HS-5 (cell line): ENCODE measurements at regions not wholly inside any gene's neighbourhood (a gene's known extent, or its start where the extent isn't known, plus 50 kb on each side); places are given as distances from the start of the nearest gene placed in this dataset.
A peak's percentile ranks its signal among the peaks of the same experiment; 100 is the strongest.
"Not testable (repeated sequence)": the region's sequence is repeated elsewhere in the genome, so short reads cannot be mapped to it uniquely, and the experiment has no call there.

ENCODE experiments used
- DNase-seq: peaks from one replicate; pipeline ENCODE4 v3.0.0-alpha.2; 2012; ENCODE audit warnings: low read depth

DNA sequence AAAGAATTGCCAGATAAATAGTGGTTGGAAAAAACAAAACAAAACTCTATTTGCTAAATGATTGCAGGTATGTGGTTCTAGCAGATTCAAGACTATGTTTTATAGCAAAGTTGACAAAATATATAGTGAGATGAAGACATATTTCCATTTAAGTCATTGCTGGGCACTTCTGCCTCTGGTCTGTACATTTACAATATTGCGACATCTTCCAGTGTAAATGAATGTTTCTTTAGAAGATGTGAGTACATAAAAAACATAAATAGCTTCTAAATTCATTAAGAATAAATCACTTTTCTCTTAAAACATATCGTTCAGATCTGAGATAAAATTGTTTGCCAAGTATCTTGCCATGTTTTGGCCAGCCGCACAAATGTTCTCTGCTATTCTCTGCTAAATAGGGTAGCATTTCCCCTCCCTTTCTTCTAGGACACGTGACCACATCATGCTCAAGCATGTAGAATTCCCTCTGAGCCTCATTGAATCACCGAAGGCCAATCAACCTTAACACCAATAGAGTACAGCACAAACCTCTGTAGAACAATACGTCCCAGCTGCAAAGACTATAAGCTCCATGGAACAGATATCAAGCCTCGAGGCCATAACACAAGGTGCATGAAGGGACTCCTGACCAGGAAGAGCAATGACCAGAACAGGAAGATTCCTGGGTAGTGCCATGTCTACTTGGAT lies 1173.3 kb downstream of the GATA3 start:
- no peak for DNase-seq

- peak; percentile 2 for DNase-seq
Observed at GRCh38 chr10:9228771-9229170, 1174.3 kb downstream of the GATA3 start.

- no peak for DNase-seq
Observed at GRCh38 chr10:9229702-9230244, 1175.3 kb downstream of the GATA3 start.

DNA sequence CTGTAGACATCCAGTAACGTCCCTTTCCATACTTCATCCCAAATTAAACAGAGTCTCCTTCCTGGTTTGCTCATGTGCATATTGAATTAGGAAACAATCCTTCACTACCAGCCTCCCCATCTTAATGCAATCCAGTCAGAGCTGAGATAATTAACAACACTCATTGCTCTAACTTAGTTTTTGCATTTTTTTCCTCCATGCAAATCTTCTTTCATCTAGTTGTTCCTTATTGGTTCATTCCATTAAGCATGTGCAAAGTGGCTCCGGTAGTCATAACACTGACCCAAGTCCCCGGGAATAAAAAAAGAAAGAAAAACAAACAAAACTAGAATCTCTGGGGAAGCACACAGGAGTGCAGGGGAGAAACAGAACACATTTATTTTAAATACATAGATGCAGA lies 1176.1 kb downstream of the GATA3 start:
- DNase-seq = no peak

GRCh38 chr10:9234191-9234590 lies 1179.7 kb downstream of the GATA3 start:
- DNase-seq = no peak

DNA sequence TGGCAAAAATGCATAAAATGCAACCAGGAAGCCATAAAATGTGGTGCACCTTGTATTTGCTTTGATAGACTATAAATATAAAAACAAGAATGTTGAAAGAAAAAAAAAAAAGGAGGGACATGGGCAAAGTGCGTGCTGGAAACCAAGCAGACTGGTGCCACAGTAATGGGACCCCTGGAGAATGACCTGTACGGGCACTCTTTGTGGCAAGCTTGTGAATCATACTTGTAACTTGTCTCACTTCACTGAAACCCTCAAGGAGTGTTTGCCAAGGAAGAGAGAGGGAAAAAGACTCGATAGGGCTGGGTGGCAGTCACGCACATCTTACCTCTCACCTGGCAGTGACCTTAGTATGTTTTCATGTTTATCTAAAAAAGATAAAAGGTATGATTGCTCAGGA lies 1183.6 kb downstream of the GATA3 start:
- DNase-seq = no peak

GRCh38 chr10:9239298-9239697 lies 1184.8 kb downstream of the GATA3 start:
- no peak for DNase-seq

DNA sequence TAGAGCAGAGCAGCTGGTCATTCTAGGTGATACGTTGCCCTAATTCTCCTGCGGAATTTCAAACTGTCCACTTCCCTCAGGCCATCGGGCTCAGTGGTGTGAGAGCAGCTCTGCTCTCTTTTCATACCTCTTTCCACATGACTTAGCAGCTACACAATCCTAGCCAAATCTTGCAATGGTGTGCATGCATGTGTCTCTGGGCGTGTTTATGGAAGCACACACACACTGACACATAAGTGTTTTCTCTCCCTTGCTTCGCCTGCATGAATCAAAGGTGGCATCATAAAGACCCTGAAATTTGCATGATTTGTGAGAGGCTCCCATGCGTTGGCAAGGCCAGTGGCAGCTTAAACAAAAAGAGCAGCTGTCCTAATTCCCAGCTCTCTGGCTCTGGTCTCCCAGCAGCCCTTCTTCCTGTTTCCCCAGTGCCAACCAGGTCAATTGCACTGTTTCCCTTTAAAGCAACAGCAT lies 1189.5 kb downstream of the GATA3 start:
- DNase-seq = no peak

DNA sequence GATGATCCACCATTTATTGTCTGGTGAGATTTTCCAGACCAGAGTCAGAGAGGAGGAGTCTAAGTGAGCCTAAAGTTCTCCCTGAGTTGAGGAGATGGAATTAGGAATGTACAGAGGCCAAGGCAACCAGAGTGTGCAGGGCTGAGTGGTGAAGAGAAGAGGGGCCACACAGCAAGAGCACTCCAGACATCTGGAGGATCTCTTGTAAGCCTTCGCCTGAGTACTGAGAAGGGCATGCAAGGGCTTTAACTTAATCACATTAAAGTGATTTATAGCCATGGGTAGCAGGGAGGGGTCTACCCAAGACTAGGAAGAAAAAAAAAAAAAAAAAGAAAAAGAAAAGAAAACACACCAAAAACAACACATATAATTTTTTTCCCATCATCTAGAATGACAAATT lies 1190.4 kb downstream of the GATA3 start:
- DNase-seq = no peak

DNA sequence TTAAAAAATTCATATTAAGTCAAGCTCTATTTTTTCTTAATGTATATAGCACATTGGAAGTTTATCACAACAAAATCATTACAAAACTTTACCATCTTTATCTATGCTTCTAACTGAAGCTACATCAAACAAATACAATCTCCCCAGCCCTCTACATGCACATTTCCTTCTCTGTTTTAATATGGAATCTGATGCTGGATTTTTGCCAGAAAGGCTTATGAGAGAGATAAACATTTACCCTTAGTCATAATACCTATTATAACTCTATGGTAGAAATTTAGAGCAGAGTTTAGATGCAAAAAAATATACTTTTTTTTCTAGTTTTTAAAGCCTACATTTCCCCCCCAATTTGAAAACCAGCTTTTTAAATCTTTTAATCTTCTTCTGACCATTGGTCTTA lies 1198.6 kb downstream of the GATA3 start:
- DNase-seq = peak; percentile 5

DNA sequence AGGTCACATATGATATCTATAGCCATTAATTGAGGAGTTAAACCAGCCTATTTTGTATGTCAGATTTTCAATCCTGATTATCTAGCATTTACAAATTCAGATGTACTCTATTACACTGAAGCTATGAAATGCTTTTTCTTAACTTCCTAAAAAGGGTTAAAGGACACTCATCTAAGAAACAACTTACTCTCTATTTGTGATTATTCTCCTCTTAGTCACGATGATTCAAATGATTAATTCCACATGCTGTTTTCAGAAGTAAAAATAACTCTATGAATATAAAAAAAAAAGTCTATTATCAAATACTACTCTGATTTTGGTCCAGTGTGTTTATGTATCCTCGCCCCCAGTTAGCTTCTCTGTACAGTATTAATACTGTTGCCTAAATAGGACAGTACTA lies 1199.9 kb downstream of the GATA3 start:
- DNase-seq = peak; percentile 37

DNA sequence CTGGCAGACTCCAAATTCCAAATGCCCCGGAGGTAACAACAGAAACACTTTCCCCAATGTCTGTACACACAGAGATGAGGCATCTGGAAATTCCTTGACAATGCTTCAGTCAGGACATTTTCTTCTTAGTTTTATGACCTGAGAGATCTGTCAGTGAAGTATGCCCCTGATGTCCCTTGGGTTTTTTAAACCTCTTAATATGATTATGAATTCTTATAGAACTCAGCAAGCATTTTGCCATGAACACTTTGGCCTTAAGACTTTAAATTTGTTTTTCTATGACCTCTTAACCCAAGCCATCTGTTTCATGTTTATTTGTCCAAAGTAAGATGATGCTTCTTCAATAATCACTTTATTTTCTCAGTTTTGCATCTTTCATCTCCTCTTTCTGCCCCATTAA lies 1206.2 kb downstream of the GATA3 start:
- no peak for DNase-seq

- no peak for DNase-seq
Observed at GRCh38 chr10:9262770-9263169, 1208.3 kb downstream of the GATA3 start.

- no peak for DNase-seq
Observed at GRCh38 chr10:9268176-9268575, 1213.7 kb downstream of the GATA3 start.

DNA sequence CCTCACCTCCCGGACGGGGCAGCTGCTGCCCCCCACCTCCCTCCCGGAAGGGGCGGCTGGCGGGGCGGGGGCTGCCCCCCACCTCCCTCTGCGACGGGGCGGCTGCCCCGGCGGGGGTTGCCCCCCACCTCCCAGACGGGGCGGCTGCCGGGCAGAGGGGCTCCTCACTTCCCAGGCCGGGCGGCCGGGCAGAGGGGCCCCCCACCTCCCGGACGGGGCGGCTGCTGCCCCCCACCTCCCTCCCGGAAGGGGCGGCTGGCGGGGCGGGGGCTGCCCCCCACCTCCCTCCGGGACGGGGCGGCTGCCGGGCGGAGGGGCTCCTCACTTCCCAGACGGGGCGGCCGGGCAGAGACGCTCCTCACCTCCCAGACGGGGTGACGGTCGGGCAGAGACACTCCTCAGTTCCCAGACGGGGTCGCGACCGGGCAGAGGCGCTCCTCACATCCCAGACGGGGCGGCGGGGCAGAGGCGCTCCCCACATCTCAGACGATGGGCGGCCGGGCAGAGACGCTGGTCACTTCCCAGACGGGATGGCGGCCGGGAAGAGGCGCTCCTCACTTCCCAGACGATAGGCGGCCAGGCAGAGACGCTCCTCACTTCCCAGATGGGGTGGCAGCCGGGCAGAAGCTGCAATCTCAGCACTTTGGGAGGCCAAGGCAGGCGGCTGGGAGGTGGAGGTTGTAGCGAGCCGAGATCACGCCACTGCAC lies 1218.8 kb downstream of the GATA3 start:
- DNase-seq = not testable (repeated sequence)

DNA sequence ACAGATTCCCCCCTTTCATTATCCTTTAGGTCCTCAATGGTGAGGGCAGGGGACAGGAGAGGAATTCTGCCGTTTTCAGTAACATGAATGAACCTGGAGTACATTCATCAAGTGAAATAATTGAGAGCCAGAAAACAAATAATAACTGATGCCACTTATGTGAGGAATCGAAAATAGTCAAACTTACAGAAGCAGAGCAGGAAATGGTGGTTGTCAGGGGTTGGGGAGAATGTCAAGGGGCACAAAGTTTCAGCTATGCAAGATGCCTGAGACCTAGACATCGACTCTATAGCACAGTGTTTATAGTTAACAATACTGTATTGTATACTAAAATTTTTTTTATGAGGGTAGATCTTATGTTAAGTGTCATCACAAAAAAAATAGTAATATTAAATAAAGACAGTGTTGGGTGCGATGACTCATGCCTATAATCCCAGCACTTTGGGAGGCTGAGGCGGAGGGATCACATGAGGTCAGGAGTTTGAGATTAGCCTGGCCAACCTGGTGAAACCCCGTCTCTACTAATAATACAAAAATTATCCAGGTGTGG lies 1219.8 kb downstream of the GATA3 start:
- no peak for DNase-seq

DNA sequence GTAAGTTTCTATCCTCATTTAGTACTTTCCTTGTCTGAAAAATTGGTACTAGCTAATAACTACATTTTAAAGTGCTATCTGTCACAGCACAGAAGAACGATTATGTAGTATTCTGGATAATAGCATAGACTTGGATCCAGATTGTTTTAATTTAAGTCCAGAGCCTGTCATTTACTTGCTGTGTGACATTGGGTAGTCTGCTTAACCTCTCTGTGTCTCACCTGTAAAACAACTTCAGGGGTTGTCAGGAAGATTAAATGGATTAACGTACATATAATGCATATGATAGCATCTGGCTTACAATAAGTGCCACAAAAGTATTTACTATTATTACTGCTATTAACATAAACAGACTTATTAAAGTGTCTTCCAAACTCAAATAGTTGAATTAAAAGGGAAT lies 1221.4 kb downstream of the GATA3 start:
- DNase-seq = no peak

DNA sequence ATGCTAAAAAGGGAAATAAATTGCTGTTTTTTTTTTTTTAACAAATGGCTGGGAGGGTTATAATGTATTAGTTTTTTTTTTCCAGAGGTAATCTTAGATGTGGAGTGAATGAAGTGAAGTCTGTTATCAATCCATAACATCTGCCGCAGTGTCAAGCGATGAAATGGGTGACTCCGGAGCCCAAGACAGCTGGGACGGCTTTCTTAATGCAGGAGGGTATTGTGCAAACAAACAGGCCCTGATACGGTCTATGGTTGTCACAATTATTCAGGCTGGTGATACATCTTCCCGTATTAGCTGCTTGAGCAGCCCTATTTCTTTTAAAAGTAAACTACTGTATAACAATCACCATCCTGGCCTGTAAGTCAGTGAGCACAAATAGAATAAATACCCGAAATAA lies 1231.2 kb downstream of the GATA3 start:
- DNase-seq = no peak

DNA sequence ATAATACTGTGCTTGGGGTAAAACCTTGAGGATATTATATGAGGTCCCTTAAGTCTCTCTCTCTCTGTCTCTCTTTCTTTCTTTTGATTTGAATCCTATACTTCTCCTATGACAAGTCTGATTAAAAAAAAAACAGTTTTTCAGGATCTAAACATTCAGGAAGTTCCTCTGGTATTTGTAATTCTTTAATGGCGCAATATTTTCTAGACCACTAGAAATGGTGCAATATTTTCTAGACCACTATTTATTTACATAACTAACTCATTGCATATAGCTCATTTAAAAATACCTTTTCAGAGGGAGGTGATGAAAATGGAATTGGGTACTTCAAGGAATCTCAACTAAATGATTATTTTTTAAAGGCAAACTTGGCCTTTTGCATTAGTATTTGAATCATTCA lies 1235.3 kb downstream of the GATA3 start:
- peak; percentile 28 for DNase-seq

DNA sequence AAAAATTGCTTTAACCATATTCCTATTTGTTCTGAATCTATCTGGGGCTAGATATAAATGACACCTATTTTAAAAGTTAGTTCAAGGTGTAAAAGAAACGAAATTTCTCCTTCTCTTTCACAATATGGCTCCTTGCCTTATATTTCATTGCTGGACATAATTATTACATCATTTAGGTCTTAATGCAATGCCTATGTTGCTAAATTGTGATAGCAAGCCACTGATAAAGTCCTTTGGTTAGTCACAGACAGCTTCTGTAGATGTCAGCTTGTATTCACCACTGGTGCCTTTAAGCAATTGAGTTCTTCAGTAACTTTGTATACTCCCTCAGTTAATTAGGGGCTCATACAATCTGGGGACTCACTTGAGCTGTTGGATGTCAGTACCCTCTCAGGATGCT lies 1236.6 kb downstream of the GATA3 start:
- no peak for DNase-seq

DNA sequence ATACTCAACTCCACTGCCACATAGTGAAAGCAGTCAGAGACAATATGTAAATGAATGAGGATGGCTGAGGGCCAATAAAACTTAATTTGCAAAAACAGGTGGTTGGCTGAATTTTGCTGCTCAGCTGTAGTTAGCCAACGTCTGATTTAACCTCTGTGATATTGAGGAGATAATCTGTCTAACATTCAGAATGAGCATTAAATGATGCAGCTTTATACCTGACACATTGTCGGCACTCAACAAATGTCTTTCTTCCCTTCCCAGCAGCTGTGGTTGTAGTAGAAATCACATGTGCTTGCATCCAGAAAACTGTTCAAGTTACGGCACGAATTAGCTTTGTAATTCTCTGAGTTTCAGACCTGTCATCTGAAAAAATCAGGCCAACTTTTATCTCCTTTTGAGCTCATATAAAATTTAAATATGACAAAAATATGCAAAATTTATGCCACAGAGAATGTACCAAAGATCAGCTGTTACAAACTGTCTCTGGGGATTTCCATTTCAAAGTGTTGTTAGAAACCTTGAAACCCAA lies 1239.7 kb downstream of the GATA3 start:
- DNase-seq = no peak

GRCh38 chr10:9294865-9295264 lies 1240.4 kb downstream of the GATA3 start:
- no peak for DNase-seq

- DNase-seq = peak; percentile 39
Observed at GRCh38 chr10:9296190-9296589, 1241.7 kb downstream of the GATA3 start.
